Astrocyte of the cerebellum (primary cell): ENCODE measurements at regions not wholly inside any gene's neighbourhood (a gene's known extent, or its start where the extent isn't known, plus 50 kb on each side); places are given as distances from the start of the nearest gene placed in this dataset.

ENCODE experiments used
- DNase-seq: peaks from one replicate; pipeline ENCODE4 v3.0.0-alpha.2; 2011; ENCODE audit warnings: low read depth
- H3K4me3 ChIP-seq: 2 replicates; pipeline ENCODE4 v1.5.1; 2011; ENCODE audit warnings: mild to moderate bottlenecking, low read depth, low read length, moderate library complexity
- CTCF ChIP-seq: IDR thresholded peaks from 2 replicates; pipeline ENCODE4 v1.5.1; 2012; ENCODE audit warnings: low read length, low read depth, moderate library complexity, mild to moderate bottlenecking; ENCODE audit errors: missing control alignments
- in situ Hi-C: cut with HindIII; loops from 2 replicates; pipeline ENCODE4 v1.10.0; 2017; ENCODE audit warnings: low sequenced_read_pairs

- in situ Hi-C loops = no loop called here
- H3K4me3 ChIP-seq = no peak overlapping the region
- DNase-seq = no peak
- no peak for TF ChIP-seq CTCF
Measured at GRCh38 chr17:77036136-77036840, 104.5 kb upstream of the SEC14L1 start.

- in situ Hi-C loops = no loop called here
- no peak for DNase-seq
- TF ChIP-seq CTCF = peak; percentile 14
- no peak overlapping the region for H3K4me3 ChIP-seq
Measured at GRCh38 chr17:77036841-77037381, 103.9 kb upstream of the SEC14L1 start.

GRCh38 chr17:77037943-77038342 lies 102.8 kb upstream of the SEC14L1 start:
- no peak overlapping the region for H3K4me3 ChIP-seq
- DNase-seq = no peak
- in situ Hi-C loops = no loop called here
- TF ChIP-seq CTCF = no peak

GRCh38 chr17:77038884-77039555 lies 101.7 kb upstream of the SEC14L1 start:
- TF ChIP-seq CTCF = no peak
- DNase-seq = no peak
- in situ Hi-C loops = no loop called here
- no peak overlapping the region for H3K4me3 ChIP-seq

- in situ Hi-C loops = no loop called here
- DNase-seq = no peak
- no peak for TF ChIP-seq CTCF
- H3K4me3 ChIP-seq = no peak overlapping the region
Measured at GRCh38 chr17:77042476-77043231, 98.1 kb upstream of the SEC14L1 start.

- in situ Hi-C loops = no loop called here
- no peak for TF ChIP-seq CTCF
- H3K4me3 ChIP-seq = no peak overlapping the region
- no peak for DNase-seq
Measured at GRCh38 chr17:77045441-77046041, 95.2 kb upstream of the SEC14L1 start.
